ENCODE measurements at regions not wholly inside any gene's neighbourhood (a gene's known extent, or its start where the extent isn't known, plus 50 kb on each side); places are given as distances from the start of the nearest gene placed in this dataset.
"Not testable (repeated sequence)": the region's sequence is repeated elsewhere in the genome, so short reads cannot be mapped to it uniquely, and the experiment has no call there.

- POLR2A ChIA-PET, result no interaction called here
- Histone ChIP-seq H3K27ac (ENCODE audit: low read depth, low read length) (no peak overlapping the region), H3K4me1 (ENCODE audit: control insufficient read depth in 1 of 2, insufficient read depth in 2 of 2, low read length in 2 of 2) (no peaks in the 10 kb centered on the region), H3K9me3 (ENCODE audit: control insufficient read depth in 1 of 2, insufficient read depth in 1 of 2, low read depth in 1 of 2, low read length in 2 of 2) (no peaks in the 10 kb centered on the region), H3K4me3 (replicated peaks in 1 of 2; ENCODE audit: low read depth in 1 of 2, low read length in 2 of 2) (no peak overlapping the region), H2AFZ (ENCODE audit: low read depth, low read length, poor library complexity, severe bottlenecking) (no peak overlapping the region), H3K36me3 (ENCODE audit: control insufficient read depth in 1 of 2, insufficient read depth in 2 of 2, low read length in 2 of 2) (no peaks in the 10 kb centered on the region), H4K20me1 (ENCODE audit: insufficient read depth) (no peaks in the 10 kb centered on the region), H3K9ac (ENCODE audit: low read length) (no peak overlapping the region), H3K4me2 (ENCODE audit: low read length) (no peak overlapping the region), H3K27me3 (ENCODE audit: insufficient read depth, low read length) (no peaks in the 10 kb centered on the region), H3K79me2 (ENCODE audit: insufficient read depth, low read length) (no peaks in the 10 kb centered on the region), H3K9me2 (ENCODE audit: insufficient read depth) (no peaks in the 10 kb centered on the region; the same call in 1 of the 2 replicates)
- TF ChIP-seq POLR2AphosphoS5 (IDR thresholded peaks at IDR 0.05; ENCODE audit: low read depth, low read length), result no peak
- TF ChIP-seq EZH2phosphoT487 (IDR thresholded peaks at IDR 0.05; ENCODE audit: borderline replicate concordance), result no peak
- TF ChIP-seq ZNF274 (IDR thresholded peaks at IDR 0.05; ENCODE audit: low read depth, low read length), result no peak
- TF ChIP-seq FOSL1 (IDR thresholded peaks at IDR 0.05; ENCODE audit: low read depth), result no peak
- no peak for TF ChIP-seq SRF (IDR thresholded peaks at IDR 0.05; ENCODE audit: low read depth)
- no peak for TF ChIP-seq TCF7L2 (IDR thresholded peaks at IDR 0.05; ENCODE audit: borderline replicate concordance, extremely low read depth, insufficient read depth, insufficient read length)
- no peak for TF ChIP-seq ELF1 (IDR thresholded peaks at IDR 0.05; ENCODE audit: borderline replicate concordance, low read depth)
- CTCF ChIA-PET, result no interaction called here
- intact Hi-C loops (cut with micrococcal nuclease), result no loop called here
- ATAC-seq, result no peak
- no peak for DNase-seq (ENCODE audit: low read depth, low spot score)
- no TSS peak for BruUV-seq (replicated peaks)
- RAD21 ChIA-PET (ENCODE audit: low non-redundant PET in 1 of 2, low total read pairs in 2 of 2, uncharacterized antibody in 2 of 2, unreplicated experiment in 2 of 2), result no interaction called here
These were observed 865.1 kb upstream of the ACVR2A start for GRCh38 chr2:146979746-146980145.

GRCh38 chr2:146978577-146979555 lies 866.0 kb upstream of the ACVR2A start:
- Histone ChIP-seq H3K4me2 (ENCODE audit: low read length) (no peak overlapping the region), H3K9me2 (ENCODE audit: insufficient read depth) (no peaks in the 10 kb centered on the region; the same call in 1 of the 2 replicates), H4K20me1 (ENCODE audit: insufficient read depth) (no peaks in the 10 kb centered on the region), H3K36me3 (ENCODE audit: control insufficient read depth in 1 of 2, insufficient read depth in 2 of 2, low read length in 2 of 2) (no peaks in the 10 kb centered on the region), H3K4me1 (ENCODE audit: control insufficient read depth in 1 of 2, insufficient read depth in 2 of 2, low read length in 2 of 2) (no peaks in the 10 kb centered on the region), H2AFZ (ENCODE audit: low read depth, low read length, poor library complexity, severe bottlenecking) (no peak overlapping the region), H3K79me2 (ENCODE audit: insufficient read depth, low read length) (no peaks in the 10 kb centered on the region), H3K27ac (ENCODE audit: low read depth, low read length) (no peak overlapping the region), H3K9me3 (ENCODE audit: control insufficient read depth in 1 of 2, insufficient read depth in 1 of 2, low read depth in 1 of 2, low read length in 2 of 2) (no peaks in the 10 kb centered on the region), H3K27me3 (ENCODE audit: insufficient read depth, low read length) (no peaks in the 10 kb centered on the region), H3K4me3 (replicated peaks in 1 of 2; ENCODE audit: low read depth in 1 of 2, low read length in 2 of 2) (no peak overlapping the region), H3K9ac (ENCODE audit: low read length) (no peak overlapping the region)
- ChIA-PET RAD21 (ENCODE audit: low non-redundant PET in 1 of 2, low total read pairs in 2 of 2, uncharacterized antibody in 2 of 2, unreplicated experiment in 2 of 2) (no interaction called here), POLR2A (no interaction called here), CTCF (no interaction called here)
- TF ChIP-seq EZH2 (IDR thresholded peaks at IDR 0.05) (no peak), ZBTB33 (IDR thresholded peaks at IDR 0.05; ENCODE audit: extremely low read depth, insufficient replicate concordance, low read length) (no peak), TCF7L2 (IDR thresholded peaks at IDR 0.05; ENCODE audit: borderline replicate concordance, extremely low read depth, insufficient read depth, insufficient read length) (no peak)
- intact Hi-C loops (cut with micrococcal nuclease), result no loop called here
- no peak for ATAC-seq
- no peak for DNase-seq (ENCODE audit: low read depth, low spot score)
- BruUV-seq (replicated peaks), result no TSS peak

DNA sequence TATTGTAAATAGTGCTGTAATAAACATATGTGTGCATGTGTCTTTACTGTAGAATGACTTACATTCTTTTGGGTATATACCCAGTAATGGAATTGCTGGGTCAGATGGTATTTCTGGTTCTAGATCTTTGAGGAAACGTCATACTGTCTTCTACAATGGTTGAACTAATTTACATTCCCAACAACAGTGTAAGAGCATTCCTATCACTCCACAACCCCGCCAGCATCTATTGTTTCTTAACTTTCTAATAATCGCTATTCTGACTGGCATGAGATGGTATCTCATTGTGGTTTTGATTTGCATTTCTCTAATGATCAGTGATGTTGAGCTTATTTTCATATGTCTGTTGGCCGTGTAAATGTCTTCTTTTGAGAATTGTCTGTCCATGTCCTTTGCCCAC lies 873.8 kb upstream of the ACVR2A start:
- H4K20me1 ChIP-seq (ENCODE audit: insufficient read depth); RAD21 ChIA-PET (ENCODE audit: low non-redundant PET in 1 of 2, low total read pairs in 2 of 2, uncharacterized antibody in 2 of 2, unreplicated experiment in 2 of 2); ATAC-seq; H3K4me2 ChIP-seq (ENCODE audit: low read length); H3K4me1 ChIP-seq (ENCODE audit: control insufficient read depth in 1 of 2, insufficient read depth in 2 of 2, low read length in 2 of 2); DNase-seq (ENCODE audit: low read depth, low spot score); intact Hi-C loops (cut with micrococcal nuclease); H3K27ac ChIP-seq (ENCODE audit: low read depth, low read length); H3K9ac ChIP-seq (ENCODE audit: low read length); H3K9me2 ChIP-seq (ENCODE audit: insufficient read depth); H3K36me3 ChIP-seq (ENCODE audit: control insufficient read depth in 1 of 2, insufficient read depth in 2 of 2, low read length in 2 of 2); H3K4me3 ChIP-seq (replicated peaks in 1 of 2; ENCODE audit: low read depth in 1 of 2, low read length in 2 of 2); H3K79me2 ChIP-seq (ENCODE audit: insufficient read depth, low read length); POLR2A ChIA-PET; CTCF ChIA-PET; H3K9me3 ChIP-seq (ENCODE audit: control insufficient read depth in 1 of 2, insufficient read depth in 1 of 2, low read depth in 1 of 2, low read length in 2 of 2); H3K27me3 ChIP-seq (ENCODE audit: insufficient read depth, low read length); H2AFZ ChIP-seq (ENCODE audit: low read depth, low read length, poor library complexity, severe bottlenecking); BruUV-seq (replicated peaks): not testable (repeated sequence)
